GM18873 (cell line): ENCODE measurements at regions not wholly inside any gene's neighbourhood (a gene's known extent, or its start where the extent isn't known, plus 50 kb on each side); places are given as distances from the start of the nearest gene placed in this dataset.
"Not testable (repeated sequence)": the region's sequence is repeated elsewhere in the genome, so short reads cannot be mapped to it uniquely, and the experiment has no call there.

ENCODE experiments used
- ATAC-seq: cut with Tn5 transposase; IDR thresholded peaks from one replicate; pipeline ENCODE4 v1.9.1; 2021; ENCODE audit warnings: mild to moderate bottlenecking, moderate library complexity, moderate number of reproducible peaks; ENCODE audit not compliant: unreplicated experiment, low FRiP score

DNA sequence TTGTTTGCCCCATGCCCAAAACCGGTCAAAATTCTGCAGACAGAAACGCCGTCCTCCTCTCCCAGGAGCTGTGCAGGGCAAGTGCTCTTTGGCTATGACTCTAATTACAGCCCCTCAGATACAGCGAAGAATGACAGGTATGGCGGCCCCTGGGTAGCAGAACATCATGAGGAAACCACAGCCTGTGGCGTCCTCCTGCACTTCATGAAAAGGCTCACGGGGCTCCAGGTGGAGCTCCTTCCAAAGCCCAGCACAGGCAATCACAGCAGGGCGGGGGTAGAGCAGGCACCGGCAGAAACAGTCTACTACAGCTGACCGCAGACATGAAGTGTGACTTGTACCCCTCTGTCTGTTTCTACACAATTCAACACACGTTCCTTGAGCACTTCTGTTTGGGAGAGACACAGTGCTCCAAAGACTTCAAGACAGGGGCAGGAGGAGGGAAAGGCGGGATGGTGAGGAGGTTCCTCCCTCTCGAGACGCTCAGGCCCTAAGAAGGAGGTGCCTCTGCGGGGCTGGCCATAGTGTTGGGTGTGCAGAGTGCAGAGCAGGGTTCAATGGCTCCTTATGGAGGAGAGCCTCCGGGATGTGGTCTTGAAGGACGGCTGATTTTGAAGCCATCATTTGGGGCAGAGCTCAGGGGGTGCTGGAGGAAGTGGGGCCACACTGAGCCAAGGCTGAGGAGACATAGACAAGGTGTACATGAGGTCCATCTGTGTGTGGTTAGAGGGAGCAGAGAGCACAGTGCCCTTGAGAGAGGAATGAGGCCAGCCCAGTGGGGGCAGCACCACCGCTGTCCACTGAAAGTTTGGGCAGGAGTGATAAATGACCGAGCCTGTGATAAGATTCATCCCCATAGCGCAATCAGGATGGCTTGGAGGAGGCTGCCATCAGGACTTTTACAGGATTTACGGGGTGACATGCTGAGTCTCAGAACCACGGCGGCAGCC is 468.3 kb downstream of the EIPR1 start:
- no peak for ATAC-seq

- ATAC-seq = no peak
Measured at GRCh38 chr2:2906091-2906490, 471.5 kb downstream of the EIPR1 start.

- no peak for ATAC-seq
Measured at GRCh38 chr2:2904721-2905350, 472.8 kb downstream of the EIPR1 start.

GRCh38 chr2:2902547-2903281 is 474.9 kb downstream of the EIPR1 start:
- ATAC-seq = no peak

DNA sequence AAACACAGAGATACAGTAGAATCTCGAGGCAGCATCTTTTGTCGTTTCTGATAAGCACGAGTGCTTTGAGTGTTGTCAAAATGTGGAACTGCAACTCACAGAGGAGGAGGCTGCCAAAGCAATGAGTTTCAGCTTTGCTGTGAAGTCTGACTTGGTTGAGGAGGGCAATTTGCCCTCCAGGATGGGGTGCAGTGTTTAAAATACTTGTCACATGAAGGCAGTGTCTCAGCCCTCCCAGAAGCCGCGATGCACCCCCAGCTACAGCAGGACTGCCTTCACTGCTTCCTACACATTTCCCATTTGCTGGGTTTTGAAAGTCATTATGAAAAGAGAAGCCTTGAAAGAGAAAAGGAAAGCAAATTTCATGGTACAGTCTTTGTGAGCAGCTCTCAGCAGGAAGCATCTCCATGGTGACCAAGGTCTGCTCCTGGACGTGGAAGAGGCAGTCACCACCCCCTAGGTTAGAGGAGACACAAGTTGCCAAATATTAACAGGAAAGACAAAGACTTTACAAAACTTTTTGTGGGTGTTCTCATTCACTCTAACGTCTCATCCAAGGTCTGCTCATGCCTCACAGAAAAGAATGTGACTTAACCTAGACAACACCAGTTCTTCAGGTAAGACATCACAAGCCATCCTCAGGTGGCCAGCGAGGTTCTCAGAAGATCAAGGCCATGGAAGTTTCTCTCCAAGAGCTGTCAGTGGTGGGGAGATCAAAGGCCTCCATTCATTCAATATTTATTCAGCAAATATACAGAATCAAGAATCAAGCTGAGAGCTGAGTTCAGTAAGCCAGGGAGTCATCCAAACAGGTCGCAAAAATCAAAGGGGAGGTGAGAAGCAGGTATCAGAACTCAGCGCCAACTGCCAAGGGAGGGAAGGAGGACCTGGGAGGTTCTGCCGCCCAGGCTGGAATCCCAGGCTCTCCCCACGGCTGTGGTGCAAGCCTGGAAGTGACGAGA is 476.0 kb downstream of the EIPR1 start:
- ATAC-seq = peak; percentile 85

- ATAC-seq = no peak
Measured at GRCh38 chr2:2899826-2900225, 477.8 kb downstream of the EIPR1 start.

GRCh38 chr2:2898744-2899143 is 478.9 kb downstream of the EIPR1 start:
- no peak for ATAC-seq

DNA sequence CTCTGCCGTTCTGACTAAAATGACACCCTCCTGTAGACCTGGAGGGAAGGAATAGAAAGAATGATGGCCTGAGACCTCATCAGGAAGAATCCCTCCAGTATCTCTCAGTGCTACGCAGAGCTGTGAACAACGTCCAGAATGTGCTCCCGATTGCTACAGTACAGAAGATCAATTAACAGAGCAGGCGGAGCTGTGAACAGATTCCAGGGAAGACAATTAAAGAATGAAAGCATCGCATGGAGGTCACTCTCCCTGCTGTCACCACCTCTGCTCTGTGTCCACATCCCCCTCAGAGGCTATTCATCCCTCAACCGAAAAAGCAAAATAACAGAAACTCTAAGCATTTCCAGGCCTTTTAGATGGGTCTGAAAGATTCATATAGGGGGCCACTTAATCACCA is 481.0 kb downstream of the EIPR1 start:
- no peak for ATAC-seq

DNA sequence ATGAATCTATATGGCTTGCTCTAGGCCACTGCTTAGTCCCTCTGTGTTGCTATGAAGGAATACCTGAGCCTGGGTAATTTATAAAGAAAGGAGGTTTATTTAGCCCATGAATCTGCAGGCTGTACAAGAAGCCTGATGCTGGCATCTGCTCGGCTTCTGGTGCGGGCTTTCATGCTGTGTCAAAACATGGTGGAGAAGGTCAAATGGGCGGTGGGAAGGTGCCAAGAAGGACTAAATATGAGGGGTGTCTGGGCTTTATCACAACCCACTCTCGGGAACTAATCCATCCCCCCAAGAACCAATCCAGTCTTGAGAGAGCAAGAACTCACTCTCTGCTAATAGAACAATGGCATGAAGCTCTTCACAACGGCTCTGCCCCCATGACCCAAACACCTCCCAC is 481.6 kb downstream of the EIPR1 start:
- ATAC-seq = no peak

DNA sequence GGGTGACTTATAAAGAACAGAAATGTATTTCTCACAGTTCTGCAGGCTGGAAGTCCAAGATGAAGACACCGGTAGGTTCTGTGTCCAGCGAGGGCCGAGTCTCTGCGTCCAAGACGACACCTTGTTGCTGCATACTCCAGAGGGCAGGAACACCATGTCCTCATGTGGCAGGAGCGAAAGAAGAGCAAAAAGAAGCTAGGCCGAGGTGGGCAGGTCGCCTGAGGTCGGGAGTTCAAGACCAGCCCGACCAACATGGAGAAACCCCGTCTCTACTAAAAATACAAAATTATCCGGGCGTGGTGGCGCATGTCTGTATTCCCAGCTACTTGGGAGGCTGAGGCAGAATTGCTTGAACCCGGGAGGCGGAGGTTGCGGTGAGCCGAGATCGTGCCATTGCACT is 483.6 kb downstream of the EIPR1 start:
- not testable (repeated sequence) for ATAC-seq

DNA sequence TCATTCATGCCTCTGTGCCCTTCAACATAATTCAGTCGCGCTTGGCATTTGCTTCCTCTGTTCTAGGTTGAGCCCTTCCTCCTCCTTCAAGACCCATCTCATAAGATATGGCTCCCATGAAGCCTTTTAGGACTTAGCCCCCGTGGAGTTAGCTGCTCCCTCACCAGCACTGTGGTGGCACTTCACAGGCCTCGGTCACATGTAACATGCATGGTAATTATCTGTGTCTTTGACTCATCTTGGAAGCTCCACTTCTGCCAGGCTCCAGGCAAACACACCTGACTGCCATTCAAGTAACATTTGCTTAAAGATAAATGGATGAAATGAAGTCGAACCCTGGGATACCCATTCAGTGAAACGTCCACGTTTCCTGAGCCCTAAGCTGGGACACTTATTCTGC is 484.7 kb downstream of the EIPR1 start:
- no peak for ATAC-seq

DNA sequence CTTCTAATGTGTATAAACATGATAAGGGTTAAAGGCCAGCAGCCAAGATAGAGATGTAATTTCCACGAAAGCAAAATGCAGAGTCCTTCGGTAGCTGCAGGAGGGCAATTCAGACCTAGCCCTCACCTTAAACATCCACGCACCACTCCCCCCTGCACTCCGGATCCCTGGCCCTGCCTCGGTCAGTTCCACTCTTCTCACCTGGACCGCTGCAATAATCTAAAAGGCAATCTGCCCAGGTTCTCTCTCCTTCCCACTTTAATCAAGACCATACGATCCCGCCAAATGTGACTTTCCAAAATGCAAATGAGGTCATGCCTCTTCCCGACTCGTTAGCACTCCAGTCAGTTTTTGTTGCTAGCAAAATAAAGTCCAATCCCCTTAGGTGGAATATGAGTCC is 485.2 kb downstream of the EIPR1 start:
- ATAC-seq = no peak

- ATAC-seq = no peak
Measured at GRCh38 chr2:2890901-2891300, 486.7 kb downstream of the EIPR1 start.

DNA sequence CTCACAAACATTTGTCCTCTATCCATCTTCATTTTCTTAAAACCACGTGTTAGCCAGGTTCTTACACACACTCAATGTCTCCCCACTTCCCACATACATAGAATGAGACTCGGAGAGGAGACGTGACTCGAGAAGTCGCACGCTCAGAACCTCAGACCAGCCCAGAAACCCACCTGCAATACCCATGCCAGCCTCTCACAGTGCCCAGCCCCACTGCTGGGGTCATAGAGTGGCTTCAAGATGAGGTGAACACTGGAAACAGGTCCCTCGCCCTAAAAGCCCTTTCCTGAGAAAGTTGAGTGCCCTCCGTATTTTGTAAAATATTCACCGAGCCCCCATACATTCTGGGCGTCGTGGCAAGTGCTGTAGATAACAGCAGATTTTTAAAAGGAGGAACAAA is 487.4 kb downstream of the EIPR1 start:
- ATAC-seq = no peak

DNA sequence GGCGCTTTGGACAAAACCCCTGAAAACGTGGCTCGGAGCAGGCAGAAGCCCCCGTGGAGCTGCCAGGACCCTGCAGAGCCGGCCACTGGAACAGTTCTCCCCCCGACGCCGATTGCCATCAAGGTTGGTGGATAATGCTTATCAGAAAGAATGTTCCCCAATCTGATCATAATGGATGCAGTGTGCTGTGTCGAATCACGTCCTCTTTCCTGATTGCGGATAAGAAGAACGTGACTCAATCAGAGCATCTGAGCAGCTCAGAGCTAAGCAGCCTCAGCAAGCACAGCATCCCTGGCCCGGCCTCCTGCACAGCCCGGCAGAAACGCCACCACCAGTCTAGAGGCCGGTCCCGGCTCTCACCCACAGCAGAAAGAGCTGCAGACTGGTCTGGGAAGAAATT is 488.0 kb downstream of the EIPR1 start:
- ATAC-seq = no peak

DNA sequence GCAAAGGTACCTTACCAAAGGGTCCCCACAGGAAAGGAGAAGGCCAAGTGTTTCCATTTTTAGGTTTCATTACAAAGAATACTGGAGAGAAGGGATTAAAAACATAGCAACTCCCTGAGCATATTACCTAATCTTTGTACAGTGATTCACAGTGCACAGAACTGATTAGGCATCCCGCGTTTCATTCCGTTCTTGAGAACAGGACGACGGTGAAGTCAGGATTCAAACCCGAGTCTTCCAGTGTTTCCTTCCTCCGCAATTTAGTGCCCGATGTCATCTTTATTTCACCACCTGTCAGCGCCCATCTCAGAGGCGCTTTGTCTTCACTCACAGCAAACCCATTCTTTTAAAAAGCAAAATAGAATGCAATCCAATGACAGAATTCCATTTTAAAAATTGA is 488.5 kb downstream of the EIPR1 start:
- no peak for ATAC-seq

DNA sequence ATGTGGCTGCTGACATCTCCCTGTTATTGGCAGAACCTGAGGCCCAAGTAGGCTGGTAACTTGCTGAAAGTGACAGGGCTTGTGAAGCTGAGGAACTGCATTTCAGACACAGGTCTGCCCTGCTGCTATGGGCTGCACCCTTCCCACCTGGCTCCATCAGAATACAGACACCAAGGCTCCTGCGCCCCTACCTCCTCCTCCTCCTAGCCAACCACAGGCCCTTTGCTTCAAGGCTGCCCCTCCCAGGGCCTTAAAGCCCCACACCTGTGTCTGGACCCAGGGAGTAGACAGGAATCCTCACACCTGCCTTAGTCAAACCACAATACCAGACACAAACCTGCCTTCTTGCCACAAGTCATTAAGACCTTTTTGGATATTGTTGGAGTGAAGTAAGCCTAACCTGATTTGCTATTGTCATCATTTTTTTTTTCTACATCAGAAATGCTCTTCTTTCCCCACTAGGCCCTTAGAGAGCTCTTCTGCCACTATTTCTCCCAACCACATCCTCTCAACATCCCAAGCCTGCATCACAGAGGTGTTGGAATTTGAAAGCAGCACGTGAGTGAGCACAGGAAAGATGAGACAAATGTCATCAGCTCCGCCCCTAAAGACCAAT is 489.7 kb downstream of the EIPR1 start:
- no peak for ATAC-seq

- no peak for ATAC-seq
Measured at GRCh38 chr2:2886922-2887321, 490.7 kb downstream of the EIPR1 start.

GRCh38 chr2:2881499-2881898 is 496.1 kb downstream of the EIPR1 start:
- no peak for ATAC-seq

GRCh38 chr2:2880938-2881337 is 496.7 kb downstream of the EIPR1 start:
- ATAC-seq = no peak
